ENCODE measurements at regions not wholly inside any gene's neighbourhood (a gene's known extent, or its start where the extent isn't known, plus 50 kb on each side); places are given as distances from the start of the nearest gene placed in this dataset.

DNA sequence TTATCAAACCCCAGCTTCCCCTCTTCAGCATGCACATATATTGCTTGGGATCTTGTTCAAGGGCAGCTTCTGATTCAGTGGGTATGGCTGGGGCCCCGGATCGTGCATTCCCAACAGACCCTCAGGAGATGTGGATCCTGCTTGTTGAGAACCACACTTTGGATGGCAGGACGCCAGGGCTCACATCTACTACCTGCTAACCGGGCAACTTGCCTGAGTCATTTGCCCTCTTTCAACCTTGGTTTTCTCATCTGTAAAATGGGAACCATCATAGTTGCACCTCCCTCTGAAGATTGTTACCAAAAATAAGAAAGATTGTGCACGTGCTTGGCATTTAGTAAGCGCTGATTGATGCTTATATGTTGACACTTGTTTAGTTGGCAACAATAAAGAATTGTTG is 154.6 kb downstream of the ACKR3 start:
- TF ChIP-seq CTCF (IDR thresholded peaks at IDR 0.05) = no peak
- Mint-ChIP-seq H3K27me3 (ENCODE audit: insufficient read depth) (peaks cover 5% of the 10 kb centered on the region), H3K9me3 (no peaks in the 10 kb centered on the region; the same call in 1 of the 2 replicates), H3K27ac (no peak overlapping the region), H3K4me3 (no peak overlapping the region), H3K36me3 (ENCODE audit: low read depth) (no peaks in the 10 kb centered on the region), H3K4me1 (ENCODE audit: low read depth) (no peaks in the 10 kb centered on the region)
- no peak for DNase-seq

DNA sequence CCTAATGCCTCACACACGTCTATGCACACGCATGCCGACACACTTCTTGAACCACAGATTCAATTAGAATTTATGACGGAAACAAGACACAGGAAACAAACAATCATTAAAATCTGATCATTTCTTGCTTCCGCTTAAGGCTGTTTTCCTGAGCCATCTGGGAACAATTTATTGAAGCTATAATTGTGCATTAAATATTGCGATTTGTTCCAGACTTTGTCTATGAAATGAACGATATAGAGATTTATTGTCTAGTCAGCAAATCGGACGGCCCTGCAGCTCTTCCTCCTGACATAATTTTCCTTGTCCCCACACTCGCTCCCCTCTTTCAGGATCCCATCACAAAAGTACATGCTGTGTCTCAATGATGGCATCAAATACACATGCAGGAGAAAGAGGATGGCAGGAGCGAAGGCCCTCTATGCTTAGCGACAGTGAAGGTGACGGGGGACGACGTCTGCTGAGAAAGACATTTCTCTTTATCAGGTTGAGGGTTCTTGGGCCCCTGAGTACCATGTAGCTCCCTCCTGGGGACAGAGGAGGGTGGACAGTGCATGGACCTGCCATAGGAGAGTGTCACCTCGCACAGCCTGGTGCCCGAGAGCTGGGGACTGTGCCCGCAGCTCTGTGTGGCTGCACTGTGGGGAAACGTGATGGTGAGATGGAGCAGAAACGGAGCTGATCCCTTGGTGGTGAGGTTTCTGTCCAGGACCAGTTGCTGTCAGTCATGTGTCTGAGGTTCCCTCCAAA is 157.3 kb downstream of the ACKR3 start:
- no peak overlapping the region for H3K27ac Mint-ChIP-seq
- no peak for TF ChIP-seq CTCF (IDR thresholded peaks at IDR 0.05)
- no peaks in the 10 kb centered on the region for H3K9me3 Mint-ChIP-seq
- no peaks in the 10 kb centered on the region for H3K4me1 Mint-ChIP-seq (ENCODE audit: low read depth)
- DNase-seq = no peak
- H3K27me3 Mint-ChIP-seq (ENCODE audit: insufficient read depth) = peaks cover 8% of the 10 kb centered on the region
- H3K36me3 Mint-ChIP-seq (ENCODE audit: low read depth) = no peaks in the 10 kb centered on the region
- no peak overlapping the region for H3K4me3 Mint-ChIP-seq

DNA sequence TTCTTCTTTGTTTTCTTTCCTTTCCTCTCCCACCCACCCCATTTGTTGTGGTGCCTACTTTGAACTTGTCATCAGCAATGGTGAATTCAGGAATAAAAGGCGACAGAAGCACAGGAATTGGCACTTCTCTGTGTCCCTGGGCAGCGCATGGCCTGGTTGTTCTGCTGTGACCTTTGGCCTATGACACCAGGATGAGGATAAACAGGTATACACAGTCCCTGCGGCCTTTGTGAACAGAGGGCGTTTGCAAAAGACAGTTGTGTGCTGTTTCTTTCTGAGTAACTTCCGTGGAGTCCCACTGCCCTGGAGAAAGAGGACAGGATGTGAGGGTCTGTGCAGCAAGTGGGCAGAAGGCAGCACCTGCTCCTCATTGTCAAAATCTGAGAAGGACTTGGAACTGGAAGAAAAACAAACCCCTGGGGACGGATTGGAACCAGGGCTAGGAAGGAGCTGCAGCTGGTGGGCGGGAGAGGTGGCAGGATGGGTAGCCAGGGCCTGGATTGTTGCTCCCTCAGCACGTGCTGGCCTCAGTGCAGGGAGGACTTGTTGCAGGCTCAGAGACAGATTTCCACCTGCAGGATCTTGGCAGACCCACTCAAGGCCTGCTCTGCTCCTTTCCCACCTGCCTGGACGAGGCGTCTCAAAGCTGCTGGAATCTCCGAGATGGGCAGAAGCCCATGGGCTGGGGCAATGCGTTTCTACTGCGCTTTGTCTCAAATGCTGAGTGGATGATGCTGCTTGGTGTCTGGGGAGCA is 159.5 kb downstream of the ACKR3 start:
- TF ChIP-seq CTCF (IDR thresholded peaks at IDR 0.05) = no peak
- Mint-ChIP-seq H3K9me3 (no peaks in the 10 kb centered on the region), H3K27ac (no peak overlapping the region)

DNA sequence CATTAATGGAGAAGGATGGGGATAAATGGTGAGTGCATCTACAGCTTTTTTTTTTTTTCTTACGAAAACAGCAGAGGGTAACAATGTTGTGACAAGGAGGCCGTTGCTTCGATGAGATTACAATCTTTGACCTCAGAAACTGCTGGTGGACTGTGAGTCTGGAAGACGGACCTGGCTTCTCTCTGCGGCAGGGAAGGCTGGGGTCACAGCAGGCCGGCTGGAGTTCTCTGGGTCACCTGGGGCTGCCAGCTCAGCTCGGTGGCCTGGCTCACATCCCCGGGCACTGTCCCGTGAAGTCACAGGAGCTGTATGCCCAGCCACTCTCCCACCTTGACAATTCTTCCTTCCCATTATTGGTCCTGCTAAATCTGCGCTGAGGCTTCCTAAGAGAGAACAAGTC is 160.8 kb downstream of the ACKR3 start:
- H3K27me3 Mint-ChIP-seq (ENCODE audit: insufficient read depth) = peaks cover 25% of the 10 kb centered on the region
- no peak overlapping the region for H3K4me3 Mint-ChIP-seq
- H3K9me3 Mint-ChIP-seq = no peaks in the 10 kb centered on the region
- DNase-seq = no peak
- no peaks in the 10 kb centered on the region for H3K4me1 Mint-ChIP-seq (ENCODE audit: low read depth)
- TF ChIP-seq CTCF (IDR thresholded peaks at IDR 0.05) = no peak
- no peaks in the 10 kb centered on the region for H3K36me3 Mint-ChIP-seq (ENCODE audit: low read depth)
- no peak overlapping the region for H3K27ac Mint-ChIP-seq

More for the DNA sequence above, 159.5 kb downstream of the ACKR3 start:
- no peaks in the 10 kb centered on the region for H3K4me1 Mint-ChIP-seq (ENCODE audit: low read depth)
- H3K27me3 Mint-ChIP-seq (ENCODE audit: insufficient read depth) = peaks cover 18% of the 10 kb centered on the region
- H3K36me3 Mint-ChIP-seq (ENCODE audit: low read depth) = no peaks in the 10 kb centered on the region
- DNase-seq = no peak
- H3K4me3 Mint-ChIP-seq = no peak overlapping the region

- DNase-seq = no peak
- no peak for TF ChIP-seq CTCF (IDR thresholded peaks at IDR 0.05)
- Mint-ChIP-seq H3K27me3 (ENCODE audit: insufficient read depth) (peaks cover 33% of the 10 kb centered on the region), H3K36me3 (ENCODE audit: low read depth) (no peaks in the 10 kb centered on the region), H3K4me1 (ENCODE audit: low read depth) (no peaks in the 10 kb centered on the region), H3K27ac (no peak overlapping the region), H3K9me3 (peaks cover 5% of the 10 kb centered on the region; the same call in 1 of the 2 replicates), H3K4me3 (no peak overlapping the region)
Observed at GRCh38 chr2:236731767-236732580, 162.3 kb downstream of the ACKR3 start.

All from HFFc6 (cell line).